GM13976 (cell line): ENCODE measurements at regions not wholly inside any gene's neighbourhood (a gene's known extent, or its start where the extent isn't known, plus 50 kb on each side); places are given as distances from the start of the nearest gene placed in this dataset.

Experiments used
- DNase-seq: peaks from one replicate; pipeline ENCODE4 v3.0.0; 2012; ENCODE audit warnings: low spot score
- in situ Hi-C: fragments of 300-500 bp; cut with MboI; formaldehyde crosslinking; loops from one replicate; pipeline ENCODE4 v1.12.0; 2022; ENCODE audit warnings: low sequenced_read_pairs, mixed read lengths, inconsistent platforms; ENCODE audit not compliant: unreplicated experiment
- TF ChIP-seq, protein P1 (sequence below): IDR thresholded peaks from 2 replicates; pipeline ENCODE4 v1.5.1; 2012; ENCODE audit warnings: borderline replicate concordance, mild to moderate bottlenecking; ENCODE audit not compliant: insufficient read depth; ENCODE audit errors: extremely low read depth, missing control alignments, control extremely low read depth

DNA sequence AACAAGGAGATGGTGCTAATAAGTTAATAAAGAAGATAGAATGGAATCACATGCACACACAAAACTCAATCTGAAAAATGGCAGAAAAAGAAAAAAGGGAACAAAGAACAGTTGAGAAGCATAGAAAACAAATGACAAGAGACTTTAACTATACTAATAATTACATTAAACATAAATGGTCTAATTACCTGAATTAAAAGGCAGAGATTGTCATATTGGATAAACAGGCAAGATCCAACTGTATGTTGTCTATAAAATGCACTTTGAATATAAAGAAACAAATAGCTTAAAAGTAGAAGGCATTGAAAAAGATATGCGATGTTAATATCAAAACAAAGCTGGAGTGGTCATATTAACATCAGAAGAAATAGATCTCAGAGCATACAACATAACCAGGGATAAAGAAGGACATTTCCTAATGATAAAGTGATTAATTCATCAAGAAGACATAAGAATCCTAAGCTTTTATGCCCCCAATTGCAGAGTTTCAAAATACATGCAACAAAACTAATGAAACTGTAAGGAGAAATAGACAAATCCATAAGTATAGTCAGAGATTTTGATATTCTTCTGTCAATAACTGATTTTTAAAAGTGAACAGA lies 293.5 kb downstream of the PTPRU start:
- TF ChIP-seq, protein P1, sequence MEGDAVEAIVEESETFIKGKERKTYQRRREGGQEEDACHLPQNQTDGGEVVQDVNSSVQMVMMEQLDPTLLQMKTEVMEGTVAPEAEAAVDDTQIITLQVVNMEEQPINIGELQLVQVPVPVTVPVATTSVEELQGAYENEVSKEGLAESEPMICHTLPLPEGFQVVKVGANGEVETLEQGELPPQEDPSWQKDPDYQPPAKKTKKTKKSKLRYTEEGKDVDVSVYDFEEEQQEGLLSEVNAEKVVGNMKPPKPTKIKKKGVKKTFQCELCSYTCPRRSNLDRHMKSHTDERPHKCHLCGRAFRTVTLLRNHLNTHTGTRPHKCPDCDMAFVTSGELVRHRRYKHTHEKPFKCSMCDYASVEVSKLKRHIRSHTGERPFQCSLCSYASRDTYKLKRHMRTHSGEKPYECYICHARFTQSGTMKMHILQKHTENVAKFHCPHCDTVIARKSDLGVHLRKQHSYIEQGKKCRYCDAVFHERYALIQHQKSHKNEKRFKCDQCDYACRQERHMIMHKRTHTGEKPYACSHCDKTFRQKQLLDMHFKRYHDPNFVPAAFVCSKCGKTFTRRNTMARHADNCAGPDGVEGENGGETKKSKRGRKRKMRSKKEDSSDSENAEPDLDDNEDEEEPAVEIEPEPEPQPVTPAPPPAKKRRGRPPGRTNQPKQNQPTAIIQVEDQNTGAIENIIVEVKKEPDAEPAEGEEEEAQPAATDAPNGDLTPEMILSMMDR: no peak
- DNase-seq: no peak
- in situ Hi-C loops: no loop called here

DNA sequence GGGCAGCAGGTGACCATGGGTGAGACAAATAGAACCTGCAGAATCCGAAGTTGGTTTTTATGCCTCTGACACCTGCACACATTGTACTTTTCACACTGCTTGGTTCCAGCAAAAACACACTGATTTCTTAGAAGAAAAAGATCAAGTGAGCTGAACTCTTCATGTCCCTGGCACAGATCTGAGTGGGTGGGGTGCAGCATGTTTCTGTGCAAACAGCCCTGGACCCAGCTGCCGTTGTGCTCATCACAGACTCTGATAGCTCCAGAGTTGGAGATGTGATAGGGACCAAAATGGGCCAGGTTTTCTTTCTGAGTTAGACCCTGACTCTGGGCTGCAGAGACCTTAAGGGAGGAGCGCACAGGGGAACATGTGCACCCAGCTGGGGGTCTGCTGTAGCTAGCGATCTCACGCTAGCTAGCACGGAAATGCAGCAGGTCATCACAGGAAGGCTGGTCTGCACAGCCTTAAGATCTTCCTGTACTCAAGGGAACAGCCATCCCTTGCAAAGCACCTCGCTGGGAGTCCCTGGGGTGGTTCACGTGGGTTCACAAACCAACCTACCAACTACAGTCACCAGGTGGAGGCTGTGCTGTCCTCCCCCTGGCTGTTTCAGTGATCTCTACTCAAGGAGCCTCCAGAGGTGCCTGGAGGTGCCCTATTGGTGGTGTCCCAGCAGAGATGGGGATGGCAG lies 291.1 kb downstream of the PTPRU start:
- DNase-seq: no peak
- in situ Hi-C loops: no loop called here

DNA sequence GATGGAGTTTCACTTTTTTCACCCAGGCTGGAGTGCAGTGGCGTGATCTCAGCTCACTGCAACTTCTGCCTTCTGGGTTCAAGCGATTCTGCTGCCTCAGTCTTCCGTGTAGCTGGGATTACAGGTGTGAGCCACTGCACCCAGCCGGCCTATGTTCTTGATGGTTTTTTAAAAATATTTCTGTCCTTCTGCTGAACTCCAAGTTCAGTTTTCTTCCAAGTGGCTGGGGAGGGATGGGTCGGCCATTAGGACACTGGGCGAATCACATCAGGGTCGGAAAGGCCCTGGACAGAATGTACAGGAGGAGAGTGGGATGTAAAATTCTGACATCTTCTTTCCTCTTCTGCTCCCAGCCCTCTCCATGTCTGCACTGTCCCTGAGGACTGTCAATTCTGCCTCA lies 289.6 kb downstream of the PTPRU start:
- no peak for DNase-seq
- in situ Hi-C loops: no loop called here
- TF ChIP-seq, protein P1: no peak

More for the DNA sequence above, 291.1 kb downstream of the PTPRU start:
- TF ChIP-seq, protein P1: no peak

DNA sequence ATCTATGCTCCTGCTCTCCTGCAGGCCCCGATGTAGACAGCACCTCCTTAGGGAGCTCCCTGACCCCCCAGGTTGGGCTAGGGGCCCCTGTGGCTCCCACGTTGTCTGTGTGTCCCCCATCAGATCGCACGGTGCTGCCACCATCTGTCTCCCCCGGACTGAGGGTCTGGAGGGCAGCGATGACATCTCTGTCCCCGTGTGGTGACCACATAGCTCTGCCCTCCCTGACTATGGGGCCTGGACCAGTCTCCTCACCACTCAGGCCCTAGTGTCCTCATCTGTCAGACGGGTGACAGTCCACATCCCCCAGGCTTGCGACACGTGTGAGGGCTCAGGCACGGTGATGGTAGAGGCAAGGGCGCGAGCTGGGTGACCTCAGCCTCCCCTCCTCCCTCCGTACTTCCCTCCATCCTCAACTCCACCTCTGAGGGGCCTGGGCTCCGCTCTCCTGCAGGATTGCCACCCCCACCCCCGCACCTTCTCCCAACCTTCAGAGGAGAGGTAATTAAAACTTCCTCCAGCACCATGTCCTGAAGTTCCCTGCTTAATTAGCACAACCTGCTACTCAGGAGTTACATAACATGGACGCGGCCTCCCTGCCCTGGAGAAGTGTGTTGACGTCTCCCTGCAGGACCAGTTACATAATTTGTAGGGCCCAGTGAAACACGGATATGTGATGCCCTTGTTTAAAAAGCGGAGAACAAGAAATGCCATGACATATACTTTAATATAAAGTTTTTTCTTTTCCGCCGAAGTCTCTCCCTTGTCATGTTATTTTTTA lies 288.2 kb downstream of the PTPRU start:
- DNase-seq: no peak
- TF ChIP-seq, protein P1: no peak
- in situ Hi-C loops: no loop called here

DNA sequence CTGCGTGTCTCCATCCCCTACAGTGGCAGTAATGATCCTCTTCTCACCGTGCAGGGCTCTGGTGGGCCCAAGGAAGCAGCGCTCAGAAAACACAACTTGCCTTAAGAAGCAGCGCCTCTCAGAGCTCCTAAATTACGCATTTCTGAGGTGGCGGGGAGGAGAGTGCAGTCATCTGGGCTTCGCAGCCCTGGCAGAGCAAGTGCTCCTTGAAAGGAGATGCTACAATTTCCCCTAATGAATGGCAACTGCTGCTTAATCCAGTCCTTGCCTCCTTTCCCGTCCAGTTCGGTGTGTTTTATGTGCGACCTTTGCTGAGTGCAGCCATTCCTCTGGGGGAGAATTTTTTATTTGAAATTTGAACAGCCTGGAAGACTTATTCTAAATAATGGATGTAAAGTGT lies 287.3 kb downstream of the PTPRU start:
- in situ Hi-C loops: no loop called here
- DNase-seq: no peak
- TF ChIP-seq, protein P1: no peak

DNA sequence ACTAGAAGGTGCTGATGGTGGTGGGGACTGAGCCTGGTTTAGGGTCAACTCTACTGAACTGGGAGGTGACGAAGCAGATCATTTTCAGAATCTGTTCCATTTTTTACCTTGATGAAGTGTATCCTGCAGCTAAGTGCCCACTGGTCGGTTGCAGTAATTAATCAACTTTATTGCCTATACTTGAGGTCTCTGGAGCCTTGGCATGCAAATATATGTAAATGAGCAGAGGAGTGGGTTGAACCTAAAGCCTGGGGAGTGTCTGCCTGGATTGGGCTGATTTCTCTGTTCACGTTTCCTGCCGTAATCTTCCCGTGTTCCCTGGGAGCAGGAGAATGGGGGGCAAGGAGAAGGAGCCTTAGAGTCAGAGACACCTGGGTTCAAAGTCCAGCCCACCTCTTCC lies 286.8 kb downstream of the PTPRU start:
- TF ChIP-seq, protein P1: no peak
- no peak for DNase-seq
- in situ Hi-C loops: no loop called here
